Stimulated activated CD8-positive, alpha-beta memory T cell treated with anti-CD3 and anti-CD28 coated beads, Interleukin-4, amount 100 ng/mL, for 48 hours (primary cell): ENCODE measurements at regions not wholly inside any gene's neighbourhood (a gene's known extent, or its start where the extent isn't known, plus 50 kb on each side); places are given as distances from the start of the nearest gene placed in this dataset.
"Not testable (repeated sequence)": the region's sequence is repeated elsewhere in the genome, so short reads cannot be mapped to it uniquely, and the experiment has no call there.

ENCODE experiments used
- DNase-seq: peaks from one replicate; pipeline ENCODE4 v3.0.0-alpha.2; 2020

DNA sequence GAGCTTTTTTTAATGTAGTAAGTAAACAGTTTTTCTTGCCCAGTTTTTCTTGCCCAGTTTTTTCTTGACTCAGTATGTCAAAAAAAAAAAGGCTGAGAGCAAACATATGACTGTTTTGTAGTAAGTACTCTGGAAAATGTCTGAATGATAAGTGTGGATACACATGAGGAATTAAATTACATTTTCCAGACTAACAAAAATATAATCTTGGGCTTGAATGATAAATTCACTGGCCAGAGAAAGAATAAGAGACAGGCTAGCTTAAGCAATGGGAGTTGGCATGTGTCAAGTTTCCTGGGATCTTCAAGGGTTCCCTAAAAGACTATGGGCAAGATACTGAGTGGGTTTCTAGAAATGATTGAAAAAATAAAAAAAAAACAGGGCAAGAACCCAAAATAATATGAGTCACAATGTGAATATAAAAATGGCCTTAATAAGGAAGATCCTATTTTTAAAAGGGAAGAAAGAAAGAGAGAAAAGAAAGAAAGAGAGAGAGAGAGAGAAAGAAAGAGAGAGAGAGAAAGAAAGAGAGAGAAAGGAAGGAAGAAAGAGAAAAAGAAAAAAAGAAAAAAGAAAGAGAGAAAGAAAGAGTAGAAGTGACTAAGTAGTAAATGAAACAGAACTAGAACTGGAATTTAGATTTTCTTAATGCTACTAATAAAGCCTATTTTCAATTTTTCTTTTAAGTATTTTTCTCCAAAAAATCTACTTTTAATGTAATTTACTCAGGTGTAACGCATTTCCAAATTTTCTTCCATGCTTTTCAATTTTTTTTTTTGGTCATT, 60.2 kb downstream of the TFPI2 start:
- DNase-seq, result no peak

DNA sequence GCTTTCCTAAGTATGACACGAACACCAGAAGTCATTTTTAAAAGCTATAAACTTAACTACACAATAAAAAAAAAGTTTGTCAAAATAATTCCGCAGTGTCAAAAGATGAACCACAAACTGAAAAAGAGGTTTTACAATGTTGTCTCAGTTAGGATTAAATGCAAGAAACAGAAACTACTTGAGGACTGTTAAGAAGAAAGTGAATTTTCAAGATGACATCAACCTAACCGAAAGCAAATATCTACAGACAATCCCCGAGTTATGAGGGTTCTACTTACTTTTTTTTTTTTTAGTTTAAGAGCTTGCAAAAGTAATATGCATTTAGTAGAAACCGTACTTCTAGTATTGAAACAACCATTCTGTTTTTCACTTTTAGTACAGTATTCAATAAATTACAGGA, 62.3 kb downstream of the TFPI2 start:
- DNase-seq, result no peak

DNA sequence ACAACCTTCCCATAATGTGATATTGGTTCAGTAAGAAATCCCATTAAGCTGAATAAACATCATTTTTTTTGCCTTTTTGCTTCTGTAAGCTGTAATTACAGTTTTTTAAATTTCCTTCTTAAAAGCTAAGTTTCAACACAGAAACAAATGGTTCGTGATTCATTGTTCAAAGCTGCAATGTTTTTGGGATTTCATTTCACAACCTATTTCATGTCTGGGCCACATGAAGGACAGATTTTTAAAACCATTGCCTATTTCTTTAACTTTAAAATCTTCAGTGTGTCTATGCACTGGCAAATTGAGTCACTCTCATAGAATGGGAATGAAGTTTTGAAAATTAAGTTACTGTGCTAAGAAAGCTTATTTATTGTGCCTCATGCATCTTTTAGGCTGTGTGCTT, 66.9 kb downstream of the TFPI2 start:
- DNase-seq, result no peak

GRCh38 chr7:93821463-93821862, 69.1 kb downstream of the TFPI2 start:
- DNase-seq, result no peak

GRCh38 chr7:93819699-93820098, 70.9 kb downstream of the TFPI2 start:
- DNase-seq, result no peak

DNA sequence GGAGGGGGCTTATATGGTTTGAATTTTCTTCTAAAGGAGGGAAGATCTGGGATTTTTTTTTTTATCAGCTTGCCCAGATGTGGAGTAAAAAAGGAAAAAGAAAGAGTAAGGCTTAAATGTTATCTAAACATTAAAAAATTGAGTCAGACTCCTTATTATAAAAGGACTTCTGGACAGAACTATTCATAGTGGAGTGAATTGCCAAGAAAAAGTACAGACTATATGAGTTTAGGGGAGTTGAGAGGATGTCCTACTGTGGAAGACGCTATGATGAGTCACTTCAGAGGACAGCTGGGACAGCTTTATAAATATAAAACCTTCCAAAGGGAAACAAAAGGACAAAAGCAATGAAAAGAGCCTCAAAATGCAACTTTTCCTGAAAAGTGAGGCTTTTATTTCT, 73.0 kb downstream of the TFPI2 start:
- no peak for DNase-seq

DNA sequence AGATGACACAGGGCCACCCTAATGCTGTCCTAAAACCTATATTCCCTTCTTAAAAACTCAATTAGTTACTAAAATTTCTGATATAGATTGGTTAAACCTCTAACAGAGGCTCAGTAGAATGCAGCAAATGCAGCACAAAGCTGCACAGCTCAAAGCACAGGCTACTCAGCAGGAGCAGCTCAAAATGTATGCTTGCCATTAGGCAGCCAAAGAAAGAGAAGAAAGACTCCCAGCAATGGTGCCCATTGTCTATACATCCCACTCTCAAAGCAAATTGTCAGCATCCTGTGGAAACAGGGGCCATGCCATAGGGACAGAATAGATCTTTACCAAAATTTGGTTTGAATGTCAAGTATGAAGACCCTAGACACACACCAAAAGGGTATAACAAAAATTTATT, 73.5 kb downstream of the TFPI2 start:
- no peak for DNase-seq

DNA sequence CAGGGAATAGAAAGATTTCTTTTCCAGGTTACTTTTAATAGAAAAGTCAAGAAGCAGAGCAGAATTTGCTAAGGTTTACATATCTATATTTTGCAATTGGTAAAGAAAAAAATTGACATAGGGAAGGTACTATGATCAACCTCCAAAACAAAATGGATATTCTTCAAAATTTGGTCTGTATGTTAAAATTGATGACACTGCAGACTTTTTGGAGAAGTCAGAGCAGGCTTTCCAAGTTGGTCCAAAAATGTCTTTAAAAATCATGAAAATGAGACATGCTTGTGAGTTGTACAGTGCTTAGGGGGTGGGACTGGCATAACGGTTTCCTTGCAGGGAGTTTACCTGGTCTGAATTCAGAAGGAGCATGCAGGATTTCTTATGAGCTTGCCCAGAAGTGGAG, 77.0 kb downstream of the TFPI2 start:
- no peak for DNase-seq

GRCh38 chr7:93812061-93812460, 78.5 kb downstream of the TFPI2 start:
- DNase-seq, result no peak

DNA sequence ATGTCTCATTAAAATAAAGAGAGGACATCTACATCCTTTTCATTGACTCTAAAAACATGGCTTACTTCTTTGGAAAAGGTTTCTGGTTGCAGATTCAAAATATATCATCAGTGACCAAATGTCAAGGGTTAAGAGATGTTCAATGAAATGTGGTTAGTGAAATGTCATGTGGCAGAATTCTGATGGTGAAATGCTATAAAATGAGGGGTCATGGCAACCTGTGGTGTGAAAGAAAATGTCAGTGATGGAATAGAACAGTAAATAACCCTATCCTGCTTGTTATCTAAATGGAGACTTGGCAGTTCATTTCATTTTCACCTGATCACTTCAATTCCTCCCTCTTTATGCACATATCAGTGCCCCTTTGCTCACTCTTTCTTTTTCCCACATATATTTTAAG, 79.4 kb downstream of the TFPI2 start:
- DNase-seq, result no peak

DNA sequence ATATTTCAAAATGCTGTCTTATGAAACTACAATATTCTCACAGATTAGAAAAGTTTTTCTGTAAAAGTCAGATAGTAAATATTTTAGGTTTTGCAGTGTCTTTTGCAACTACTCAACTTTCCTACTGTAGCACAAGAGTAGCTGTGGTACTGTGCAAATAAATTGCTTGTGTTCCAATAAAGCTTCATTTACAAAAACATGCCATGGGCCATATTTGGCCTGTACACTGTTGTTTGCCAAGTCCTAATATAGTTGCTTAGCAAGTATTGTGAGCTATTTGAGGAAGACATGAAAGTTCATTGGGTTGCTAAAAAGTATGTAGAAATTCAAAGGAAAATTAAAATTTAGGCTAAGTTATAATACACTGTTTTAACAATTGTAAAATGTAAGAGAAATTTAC, 80.0 kb downstream of the TFPI2 start:
- no peak for DNase-seq

- no peak for DNase-seq
Measured at GRCh38 chr7:93804726-93805125, 85.8 kb downstream of the TFPI2 start.

DNA sequence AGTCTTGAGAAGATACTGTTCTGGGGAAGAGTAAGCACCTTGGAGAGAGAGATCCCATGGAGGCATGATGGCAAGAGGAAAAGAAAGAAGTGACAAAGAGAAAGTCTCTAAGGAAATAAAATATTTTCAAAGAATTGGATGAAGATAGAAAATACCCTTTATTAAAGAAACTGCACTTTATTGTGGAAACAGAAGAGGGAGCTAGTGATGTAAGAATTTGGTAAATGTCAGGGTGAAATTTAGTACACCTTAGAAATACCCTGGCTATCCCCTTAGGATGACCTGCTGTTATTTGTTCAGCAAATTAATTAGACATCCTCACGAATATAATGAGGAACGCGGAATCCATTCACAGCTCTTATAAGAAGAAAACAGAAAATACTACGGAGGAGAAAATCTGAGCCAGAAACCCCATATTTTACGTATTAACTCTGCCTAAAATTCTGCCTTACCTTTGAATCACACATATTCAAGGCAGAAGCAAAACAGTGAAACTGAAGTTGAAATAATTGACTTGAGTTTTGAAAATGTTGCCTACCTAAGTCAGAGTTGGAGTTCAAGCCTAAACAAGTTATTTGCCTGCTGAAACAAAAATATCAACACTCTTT, 90.7 kb downstream of the TFPI2 start:
- DNase-seq, result no peak

DNA sequence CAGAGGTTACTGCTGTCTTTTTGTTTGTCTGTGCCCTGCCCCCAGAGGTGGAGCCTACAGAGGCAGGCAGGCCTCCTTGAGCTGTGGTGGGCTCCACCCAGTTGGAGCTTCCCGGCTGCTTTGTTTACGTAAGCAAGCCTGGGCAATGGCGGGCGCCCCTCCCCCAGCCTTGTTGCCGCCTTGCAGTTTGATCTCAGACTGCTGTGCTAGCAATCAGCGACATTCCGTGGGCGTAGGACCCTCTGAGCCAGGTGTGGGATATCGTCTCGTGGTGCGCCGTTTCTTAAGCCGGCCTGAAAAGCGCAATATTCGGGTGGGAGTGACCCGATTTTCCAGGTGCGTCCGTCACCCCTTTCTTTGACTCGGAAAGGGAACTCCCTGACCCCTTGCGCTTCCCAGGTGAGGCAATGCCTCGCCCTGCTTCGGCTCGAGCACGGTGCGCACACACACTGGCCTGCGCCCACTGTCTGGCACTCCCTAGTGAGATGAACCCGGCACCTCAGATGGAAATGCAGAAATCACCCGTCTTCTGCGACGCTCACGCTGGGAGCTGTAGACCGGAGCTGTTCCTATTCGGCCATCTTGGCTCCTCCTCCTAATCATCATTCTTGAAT, 97.4 kb downstream of the TFPI2 start:
- DNase-seq, result not testable (repeated sequence)

GRCh38 chr7:93779115-93779514, 111.4 kb downstream of the TFPI2 start:
- no peak for DNase-seq

GRCh38 chr7:93778384-93778783, 112.2 kb downstream of the TFPI2 start:
- DNase-seq, result no peak

DNA sequence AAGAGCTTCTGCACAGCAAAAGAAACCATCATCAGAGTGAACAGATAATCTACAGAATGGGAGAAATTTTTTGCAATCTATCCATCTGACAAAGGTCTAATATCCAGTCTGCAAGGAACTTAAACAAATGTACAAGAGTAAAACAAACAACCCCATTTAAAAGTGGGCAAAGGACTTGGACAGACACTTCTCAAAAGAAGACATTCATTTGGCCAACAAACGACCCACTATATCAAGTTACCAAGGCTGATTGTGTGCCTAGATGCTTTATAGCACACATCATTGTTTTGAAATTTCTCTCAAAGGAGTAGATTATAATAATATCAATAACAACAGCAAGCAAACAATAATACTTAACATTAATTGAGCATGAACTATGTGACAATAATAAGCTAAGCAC, 117.1 kb downstream of the TFPI2 start:
- no peak for DNase-seq

DNA sequence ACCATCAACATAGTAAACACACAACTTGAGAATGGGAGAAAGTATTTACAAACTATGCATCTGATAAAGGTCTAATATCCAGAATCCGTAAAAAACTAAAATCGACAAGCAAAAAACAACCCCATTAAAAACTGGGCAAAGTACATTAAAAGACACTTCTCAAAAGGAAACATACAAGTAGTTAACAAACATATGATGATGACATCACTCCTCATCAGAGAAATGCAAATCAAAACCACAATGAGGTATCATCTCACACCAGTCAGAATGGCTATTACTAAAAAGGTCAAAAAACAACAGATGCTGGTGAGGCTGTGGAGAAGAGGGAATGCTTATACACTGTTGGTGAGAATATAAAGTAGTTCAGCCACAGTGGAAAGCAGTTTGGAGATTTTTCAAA, 125.1 kb downstream of the TFPI2 start:
- DNase-seq, result no peak

GRCh38 chr7:93758631-93759030, 131.9 kb downstream of the TFPI2 start:
- no peak for DNase-seq

- DNase-seq, result no peak
Measured at GRCh38 chr7:93757426-93757825, 133.1 kb downstream of the TFPI2 start.

- DNase-seq, result no peak
Measured at GRCh38 chr7:93756890-93757289, 133.7 kb downstream of the TFPI2 start.

DNA sequence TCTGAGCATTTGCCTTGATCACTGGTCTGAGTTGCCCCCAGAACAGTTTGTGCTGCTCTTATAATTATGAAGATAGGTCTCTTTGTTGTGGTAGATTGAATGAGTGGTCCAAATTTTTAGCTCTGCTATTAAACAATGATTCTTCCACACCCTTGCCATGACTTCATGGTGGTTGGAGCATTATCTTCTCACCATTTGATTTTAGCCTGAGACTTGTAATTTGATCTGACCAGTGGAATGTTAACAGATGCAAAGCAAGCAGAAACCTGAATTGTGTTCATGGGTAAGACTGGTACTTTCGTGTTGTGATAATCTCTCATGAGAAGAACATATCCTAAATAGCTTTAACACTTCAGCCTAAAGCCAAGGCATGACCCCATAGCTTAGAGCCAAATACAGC, 139.1 kb downstream of the TFPI2 start:
- DNase-seq, result no peak

DNA sequence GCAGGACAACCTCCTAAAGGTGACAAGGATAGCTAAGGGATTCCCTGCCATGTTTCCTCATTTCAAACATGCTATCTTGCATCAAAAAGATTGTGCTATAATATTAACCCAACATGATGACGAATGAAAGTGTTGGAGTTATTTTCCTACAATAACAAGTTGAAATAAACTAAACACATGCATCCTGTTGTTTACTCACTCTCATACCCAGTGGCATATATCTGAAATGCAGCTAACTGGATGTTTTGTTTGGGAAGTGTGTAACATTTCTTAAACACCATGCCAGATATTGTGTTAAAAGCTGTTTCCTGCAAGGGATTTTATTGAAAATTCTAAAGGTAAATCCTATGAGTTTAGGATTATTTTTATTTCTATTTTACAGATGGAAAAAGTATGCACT, 139.6 kb downstream of the TFPI2 start:
- DNase-seq, result no peak

GRCh38 chr7:93747019-93747418, 143.5 kb downstream of the TFPI2 start:
- DNase-seq, result no peak

GRCh38 chr7:93739424-93739823, 151.1 kb downstream of the TFPI2 start:
- DNase-seq, result no peak
